ENCODE measurements at regions not wholly inside any gene's neighbourhood (a gene's known extent, or its start where the extent isn't known, plus 50 kb on each side); places are given as distances from the start of the nearest gene placed in this dataset.

DNA sequence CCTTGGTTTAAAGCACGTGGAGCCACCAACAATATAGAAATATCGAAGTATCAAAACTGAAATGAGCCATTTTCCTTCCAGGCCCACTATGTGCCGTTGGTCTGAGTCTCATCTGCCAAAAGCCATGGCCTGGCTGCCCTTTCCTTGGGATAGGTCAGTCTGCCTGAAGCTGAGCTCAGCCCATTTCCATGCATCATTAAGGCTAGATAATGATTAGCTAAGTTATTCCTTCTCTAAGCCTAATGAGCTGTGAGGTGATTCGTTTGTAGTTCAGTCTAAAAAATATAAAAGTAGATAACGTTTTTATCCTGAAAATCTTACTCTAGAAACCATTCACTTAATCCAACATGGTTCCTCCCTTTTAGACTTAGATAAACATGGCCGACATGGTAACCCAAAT is 936.2 kb upstream of the LCORL start:
- BruUV-seq (replicated peaks), result no TSS peak
- DNase-seq (ENCODE audit: low spot score), result no peak
- POLR2A ChIA-PET (ENCODE audit: low non-redundant PET), result no interaction called here
- no peak for TF ChIP-seq CTCF (conservative IDR thresholded peaks at IDR 0.05; ENCODE audit: low read depth, low read length)
- no peak for TF ChIP-seq EZH2 (IDR thresholded peaks at IDR 0.05; ENCODE audit: borderline replicate concordance, low read depth, low read length, poor library complexity, severe bottlenecking)
- no peaks in the 10 kb centered on the region for H3K4me1 ChIP-seq (ENCODE audit: insufficient read depth, low read length, poor library complexity, severe bottlenecking)
- CTCF ChIA-PET, result no interaction called here
- H3K9me3 ChIP-seq (ENCODE audit: low read depth, low read length, poor library complexity, severe bottlenecking), result no peaks in the 10 kb centered on the region
- no peaks in the 10 kb centered on the region for H3K36me3 ChIP-seq (ENCODE audit: insufficient read depth, low read length, poor library complexity, severe bottlenecking)
- H3K27ac ChIP-seq (ENCODE audit: low read depth, low read length, poor library complexity, severe bottlenecking), result no peak overlapping the region
- H3K27me3 ChIP-seq (replicated peaks; ENCODE audit: insufficient read depth, low read depth, low read length, poor library complexity), result no peaks in the 10 kb centered on the region
- intact Hi-C loops (cut with micrococcal nuclease; ENCODE audit: unreplicated experiment), result no loop called here
- no peak overlapping the region for H3K4me3 ChIP-seq (ENCODE audit: low read depth, low read length, poor library complexity, severe bottlenecking)

- intact Hi-C loops (cut with micrococcal nuclease; ENCODE audit: unreplicated experiment), result no loop called here
- Histone ChIP-seq H3K27me3 (replicated peaks; ENCODE audit: insufficient read depth, low read depth, low read length, poor library complexity) (no peaks in the 10 kb centered on the region), H3K36me3 (ENCODE audit: insufficient read depth, low read length, poor library complexity, severe bottlenecking) (no peaks in the 10 kb centered on the region), H3K27ac (ENCODE audit: low read depth, low read length, poor library complexity, severe bottlenecking) (no peak overlapping the region), H3K4me1 (ENCODE audit: insufficient read depth, low read length, poor library complexity, severe bottlenecking) (no peaks in the 10 kb centered on the region), H3K9me3 (ENCODE audit: low read depth, low read length, poor library complexity, severe bottlenecking) (no peaks in the 10 kb centered on the region), H3K4me3 (ENCODE audit: low read depth, low read length, poor library complexity, severe bottlenecking) (no peak overlapping the region)
- no peak for DNase-seq (ENCODE audit: low spot score)
- POLR2A ChIA-PET (ENCODE audit: low non-redundant PET), result no interaction called here
- TF ChIP-seq EZH2 (IDR thresholded peaks at IDR 0.05; ENCODE audit: borderline replicate concordance, low read depth, low read length, poor library complexity, severe bottlenecking) (no peak), CTCF (conservative IDR thresholded peaks at IDR 0.05; ENCODE audit: low read depth, low read length) (no peak)
- CTCF ChIA-PET, result no interaction called here
- no TSS peak for BruUV-seq (replicated peaks)
Observed at GRCh38 chr4:18954538-18954937, 933.0 kb upstream of the LCORL start.

- POLR2A ChIA-PET (ENCODE audit: low non-redundant PET), result no interaction called here
- no peak for DNase-seq (ENCODE audit: low spot score)
- no peak for TF ChIP-seq CTCF (conservative IDR thresholded peaks at IDR 0.05; ENCODE audit: low read depth, low read length)
- no peak for TF ChIP-seq EZH2 (IDR thresholded peaks at IDR 0.05; ENCODE audit: borderline replicate concordance, low read depth, low read length, poor library complexity, severe bottlenecking)
- H3K36me3 ChIP-seq (ENCODE audit: insufficient read depth, low read length, poor library complexity, severe bottlenecking), result no peaks in the 10 kb centered on the region
- no peak overlapping the region for H3K4me3 ChIP-seq (ENCODE audit: low read depth, low read length, poor library complexity, severe bottlenecking)
- H3K27me3 ChIP-seq (replicated peaks; ENCODE audit: insufficient read depth, low read depth, low read length, poor library complexity), result no peaks in the 10 kb centered on the region
- CTCF ChIA-PET, result no interaction called here
- H3K4me1 ChIP-seq (ENCODE audit: insufficient read depth, low read length, poor library complexity, severe bottlenecking), result no peaks in the 10 kb centered on the region
- no TSS peak for BruUV-seq (replicated peaks)
- intact Hi-C loops (cut with micrococcal nuclease; ENCODE audit: unreplicated experiment), result no loop called here
- H3K27ac ChIP-seq (ENCODE audit: low read depth, low read length, poor library complexity, severe bottlenecking), result no peak overlapping the region
- no peaks in the 10 kb centered on the region for H3K9me3 ChIP-seq (ENCODE audit: low read depth, low read length, poor library complexity, severe bottlenecking)
Observed at GRCh38 chr4:18953613-18954012, 932.1 kb upstream of the LCORL start.
